ENCODE measurements at regions not wholly inside any gene's neighbourhood (a gene's known extent, or its start where the extent isn't known, plus 50 kb on each side); places are given as distances from the start of the nearest gene placed in this dataset.

DNA sequence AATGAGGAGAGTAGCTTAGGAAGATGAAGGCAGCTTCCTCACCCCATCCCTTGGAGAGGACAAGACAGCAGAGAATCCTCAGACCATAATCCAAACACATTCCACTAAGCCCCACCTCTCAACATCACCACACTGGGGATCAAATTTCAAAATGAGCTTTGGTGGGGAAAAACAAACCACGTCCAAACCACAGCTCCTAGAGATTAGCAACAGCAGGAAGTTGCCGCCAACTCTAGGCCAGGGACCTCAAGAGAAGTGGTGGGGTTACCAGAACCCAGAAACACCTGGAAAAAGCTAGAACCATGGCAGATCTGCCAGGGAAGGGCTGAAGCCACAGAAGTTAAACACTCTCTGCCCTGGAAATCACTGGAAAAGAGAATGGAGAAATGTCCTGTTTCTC, 571.6 kb downstream of the HS3ST4 start:
- no peak overlapping the region for H3K4me3 ChIP-seq (ENCODE audit: low read depth, low read length)
- TF ChIP-seq MYC (IDR thresholded peaks at IDR 0.05; ENCODE audit: low read depth, low read length) (no peak), POLR2A (IDR thresholded peaks at IDR 0.05; ENCODE audit: extremely low read depth, insufficient read length) (no peak), MAX (IDR thresholded peaks at IDR 0.05; ENCODE audit: low read depth, low read length) (no peak)
- TF ChIP-seq, protein P1, sequence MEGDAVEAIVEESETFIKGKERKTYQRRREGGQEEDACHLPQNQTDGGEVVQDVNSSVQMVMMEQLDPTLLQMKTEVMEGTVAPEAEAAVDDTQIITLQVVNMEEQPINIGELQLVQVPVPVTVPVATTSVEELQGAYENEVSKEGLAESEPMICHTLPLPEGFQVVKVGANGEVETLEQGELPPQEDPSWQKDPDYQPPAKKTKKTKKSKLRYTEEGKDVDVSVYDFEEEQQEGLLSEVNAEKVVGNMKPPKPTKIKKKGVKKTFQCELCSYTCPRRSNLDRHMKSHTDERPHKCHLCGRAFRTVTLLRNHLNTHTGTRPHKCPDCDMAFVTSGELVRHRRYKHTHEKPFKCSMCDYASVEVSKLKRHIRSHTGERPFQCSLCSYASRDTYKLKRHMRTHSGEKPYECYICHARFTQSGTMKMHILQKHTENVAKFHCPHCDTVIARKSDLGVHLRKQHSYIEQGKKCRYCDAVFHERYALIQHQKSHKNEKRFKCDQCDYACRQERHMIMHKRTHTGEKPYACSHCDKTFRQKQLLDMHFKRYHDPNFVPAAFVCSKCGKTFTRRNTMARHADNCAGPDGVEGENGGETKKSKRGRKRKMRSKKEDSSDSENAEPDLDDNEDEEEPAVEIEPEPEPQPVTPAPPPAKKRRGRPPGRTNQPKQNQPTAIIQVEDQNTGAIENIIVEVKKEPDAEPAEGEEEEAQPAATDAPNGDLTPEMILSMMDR (IDR thresholded peaks at IDR 0.05; ENCODE audit: low read depth, low read length), result no peak
- no peak for DNase-seq (ENCODE audit: low read depth)

DNA sequence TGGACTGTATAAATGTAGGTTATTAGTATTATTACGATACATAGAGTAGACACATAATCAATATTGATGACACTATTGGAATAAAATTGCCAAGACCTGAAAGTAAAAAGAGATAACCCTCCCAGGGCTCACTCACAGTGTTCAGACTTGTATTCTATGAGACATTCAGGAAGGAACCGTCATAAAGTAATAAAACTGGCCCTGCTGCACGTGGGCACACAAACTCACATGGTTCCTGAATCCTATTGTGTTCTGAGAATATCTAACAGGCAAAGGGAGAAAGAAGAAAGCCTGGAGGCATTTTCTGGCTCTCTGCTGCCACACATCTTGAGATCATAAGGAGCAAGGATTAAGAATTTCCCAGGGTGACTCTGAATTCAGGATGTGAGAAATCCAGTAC, 575.9 kb downstream of the HS3ST4 start:
- H3K4me3 ChIP-seq (ENCODE audit: low read depth, low read length), result no peak overlapping the region

DNA sequence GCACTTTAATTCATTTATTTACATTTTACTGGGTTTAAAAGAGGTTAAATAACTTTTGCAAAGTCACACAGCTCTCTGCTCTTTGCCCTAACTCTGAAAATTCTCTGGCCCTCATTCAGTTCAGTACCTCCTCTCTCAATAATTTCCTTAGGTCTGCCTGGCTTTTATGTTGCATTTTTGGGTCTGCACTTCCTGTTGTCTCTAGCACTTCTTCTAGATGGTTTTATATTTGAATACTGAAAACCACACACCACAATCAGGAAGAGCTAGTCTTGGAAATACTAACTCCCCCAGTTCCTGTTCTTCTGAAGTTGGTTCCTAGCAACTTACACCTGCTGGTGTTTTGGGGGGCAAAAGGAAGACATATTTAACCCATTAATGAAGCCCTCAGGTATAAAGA, 577.9 kb downstream of the HS3ST4 start:
- peak; percentile 9 for DNase-seq (ENCODE audit: low read depth)
- no peak for TF ChIP-seq MAX (IDR thresholded peaks at IDR 0.05; ENCODE audit: low read depth, low read length)
- TF ChIP-seq POLR2A (IDR thresholded peaks at IDR 0.05; ENCODE audit: extremely low read depth, insufficient read length), result no peak
- TF ChIP-seq, protein P1 (IDR thresholded peaks at IDR 0.05; ENCODE audit: low read depth, low read length), result no peak
- no peak for TF ChIP-seq MYC (IDR thresholded peaks at IDR 0.05; ENCODE audit: low read depth, low read length)
- H3K4me3 ChIP-seq (ENCODE audit: low read depth, low read length), result no peak overlapping the region

More for the DNA sequence above, 575.9 kb downstream of the HS3ST4 start:
- no peak for TF ChIP-seq POLR2A (IDR thresholded peaks at IDR 0.05; ENCODE audit: extremely low read depth, insufficient read length)
- no peak for TF ChIP-seq MYC (IDR thresholded peaks at IDR 0.05; ENCODE audit: low read depth, low read length)
- TF ChIP-seq MAX (IDR thresholded peaks at IDR 0.05; ENCODE audit: low read depth, low read length), result no peak
- TF ChIP-seq, protein P1 (IDR thresholded peaks at IDR 0.05; ENCODE audit: low read depth, low read length), result no peak
- DNase-seq (ENCODE audit: low read depth), result no peak

DNA sequence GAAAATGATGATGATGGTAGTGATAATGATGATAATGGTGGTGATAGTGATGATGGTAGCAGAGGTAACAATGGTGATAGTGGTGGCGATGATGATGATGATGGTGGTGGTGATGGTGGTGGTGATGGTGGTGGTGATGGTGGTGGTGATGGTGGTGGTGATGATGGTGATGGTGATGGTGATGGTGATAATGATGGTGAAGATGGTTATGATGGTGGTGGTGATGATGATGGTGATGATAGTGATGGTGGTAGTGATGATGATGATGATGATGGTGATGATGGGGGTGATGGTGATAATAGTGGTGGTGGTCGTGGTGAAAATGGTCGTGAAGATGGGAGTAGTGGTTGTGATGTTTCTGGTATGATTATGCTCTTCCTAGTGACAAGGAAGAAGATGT, 581.8 kb downstream of the HS3ST4 start:
- TF ChIP-seq MYC (IDR thresholded peaks at IDR 0.05; ENCODE audit: low read depth, low read length) (no peak), POLR2A (IDR thresholded peaks at IDR 0.05; ENCODE audit: extremely low read depth, insufficient read length) (no peak), MAX (IDR thresholded peaks at IDR 0.05; ENCODE audit: low read depth, low read length) (no peak)
- TF ChIP-seq, protein P1 (IDR thresholded peaks at IDR 0.05; ENCODE audit: low read depth, low read length), result no peak
- DNase-seq (ENCODE audit: low read depth), result no peak
- no peak overlapping the region for H3K4me3 ChIP-seq (ENCODE audit: low read depth, low read length)

DNA sequence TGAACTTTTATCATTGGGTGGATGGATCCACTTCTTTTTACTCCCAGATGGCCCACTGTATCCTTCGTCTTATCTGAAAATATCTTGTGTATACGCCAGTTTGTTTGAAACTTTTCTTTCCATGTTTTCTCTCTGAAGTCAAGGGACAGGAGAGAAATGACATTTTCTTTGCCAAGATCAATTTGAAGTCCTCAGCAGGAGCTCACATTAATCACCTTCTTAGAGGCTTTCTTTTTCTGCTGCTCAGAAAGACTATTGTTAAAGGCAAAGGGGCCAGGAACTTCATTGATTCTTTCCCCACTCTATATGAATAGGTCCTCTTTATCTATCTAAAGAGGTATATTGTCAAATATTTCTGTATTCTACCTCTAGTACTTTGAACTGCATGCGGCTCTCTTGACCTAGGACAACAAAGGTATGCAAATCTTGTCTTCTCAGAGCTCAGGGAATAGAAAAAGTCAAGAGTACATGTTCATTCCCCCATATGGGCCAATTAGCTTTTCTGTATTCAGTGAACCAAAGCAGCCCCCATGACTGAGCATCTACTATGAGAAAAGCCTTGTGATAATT, 583.3 kb downstream of the HS3ST4 start:
- DNase-seq (ENCODE audit: low read depth), result no peak
- no peak overlapping the region for H3K4me3 ChIP-seq (ENCODE audit: low read depth, low read length)
- TF ChIP-seq POLR2A (IDR thresholded peaks at IDR 0.05; ENCODE audit: extremely low read depth, insufficient read length), result no peak
- TF ChIP-seq, protein P1 (IDR thresholded peaks at IDR 0.05; ENCODE audit: low read depth, low read length), result no peak
- no peak for TF ChIP-seq MYC (IDR thresholded peaks at IDR 0.05; ENCODE audit: low read depth, low read length)
- no peak for TF ChIP-seq MAX (IDR thresholded peaks at IDR 0.05; ENCODE audit: low read depth, low read length)
